ENCODE measurements at regions not wholly inside any gene's neighbourhood (a gene's known extent, or its start where the extent isn't known, plus 50 kb on each side); places are given as distances from the start of the nearest gene placed in this dataset.

DNA sequence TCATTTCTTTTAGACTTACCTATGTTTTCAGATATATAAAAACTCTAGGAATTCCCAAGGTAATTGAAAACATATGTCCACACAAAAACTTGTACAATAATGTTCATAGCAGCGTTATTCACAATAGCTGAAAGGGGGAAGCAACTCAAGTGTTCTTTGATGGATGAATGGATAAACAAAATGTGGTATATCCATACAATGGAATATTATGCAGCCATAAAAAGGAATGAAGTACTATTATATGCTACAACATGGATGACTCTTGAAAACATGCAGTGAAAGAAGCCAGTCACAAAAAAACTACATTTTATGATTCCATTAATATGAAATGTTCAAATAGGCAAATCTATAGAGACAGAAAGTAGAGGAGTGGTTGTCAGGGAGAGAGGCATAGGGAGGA lies 62.2 kb upstream of the WDR26 start:
- Histone ChIP-seq H3K9me3 (ENCODE audit: insufficient read depth, low read depth, low read length) (peaks cover 4% of the 10 kb centered on the region; the same call in 1 of the 2 replicates), H3K9me2 (replicated peaks; ENCODE audit: low read depth, low read length) (no peaks in the 10 kb centered on the region), H3F3A (ENCODE audit: low read depth) (peaks cover 5% of the 10 kb centered on the region; the same call in 1 of the 2 replicates), H2AFZ (ENCODE audit: low read length) (no peak overlapping the region), H3K4me3 (ENCODE audit: low read length, poor library complexity, severe bottlenecking) (no peak overlapping the region), H3K4me2 (ENCODE audit: low read depth, low read length, poor library complexity, severe bottlenecking) (no peak overlapping the region), H3K4me1 (ENCODE audit: insufficient read depth, low read length, poor library complexity, severe bottlenecking) (peaks cover 36% of the 10 kb centered on the region), H4K20me1 (ENCODE audit: insufficient read depth, low read length, poor library complexity, severe bottlenecking) (no peaks in the 10 kb centered on the region), H3K79me2 (ENCODE audit: insufficient read depth, low read length) (no peaks in the 10 kb centered on the region), H3K9ac (ENCODE audit: low read depth, low read length, poor library complexity, severe bottlenecking) (no peak overlapping the region), H3K36me3 (ENCODE audit: insufficient read depth, low read length) (no peaks in the 10 kb centered on the region), H3K27me3 (ENCODE audit: insufficient read depth, low read length, poor library complexity, severe bottlenecking) (no peaks in the 10 kb centered on the region)
- TF ChIP-seq EZH2phosphoT487 (IDR thresholded peaks at IDR 0.05; ENCODE audit: borderline replicate concordance), result no peak
- TF ChIP-seq, protein P1, sequence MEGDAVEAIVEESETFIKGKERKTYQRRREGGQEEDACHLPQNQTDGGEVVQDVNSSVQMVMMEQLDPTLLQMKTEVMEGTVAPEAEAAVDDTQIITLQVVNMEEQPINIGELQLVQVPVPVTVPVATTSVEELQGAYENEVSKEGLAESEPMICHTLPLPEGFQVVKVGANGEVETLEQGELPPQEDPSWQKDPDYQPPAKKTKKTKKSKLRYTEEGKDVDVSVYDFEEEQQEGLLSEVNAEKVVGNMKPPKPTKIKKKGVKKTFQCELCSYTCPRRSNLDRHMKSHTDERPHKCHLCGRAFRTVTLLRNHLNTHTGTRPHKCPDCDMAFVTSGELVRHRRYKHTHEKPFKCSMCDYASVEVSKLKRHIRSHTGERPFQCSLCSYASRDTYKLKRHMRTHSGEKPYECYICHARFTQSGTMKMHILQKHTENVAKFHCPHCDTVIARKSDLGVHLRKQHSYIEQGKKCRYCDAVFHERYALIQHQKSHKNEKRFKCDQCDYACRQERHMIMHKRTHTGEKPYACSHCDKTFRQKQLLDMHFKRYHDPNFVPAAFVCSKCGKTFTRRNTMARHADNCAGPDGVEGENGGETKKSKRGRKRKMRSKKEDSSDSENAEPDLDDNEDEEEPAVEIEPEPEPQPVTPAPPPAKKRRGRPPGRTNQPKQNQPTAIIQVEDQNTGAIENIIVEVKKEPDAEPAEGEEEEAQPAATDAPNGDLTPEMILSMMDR (conservative IDR thresholded peaks at IDR 0.05; ENCODE audit: low read length), result no peak

DNA sequence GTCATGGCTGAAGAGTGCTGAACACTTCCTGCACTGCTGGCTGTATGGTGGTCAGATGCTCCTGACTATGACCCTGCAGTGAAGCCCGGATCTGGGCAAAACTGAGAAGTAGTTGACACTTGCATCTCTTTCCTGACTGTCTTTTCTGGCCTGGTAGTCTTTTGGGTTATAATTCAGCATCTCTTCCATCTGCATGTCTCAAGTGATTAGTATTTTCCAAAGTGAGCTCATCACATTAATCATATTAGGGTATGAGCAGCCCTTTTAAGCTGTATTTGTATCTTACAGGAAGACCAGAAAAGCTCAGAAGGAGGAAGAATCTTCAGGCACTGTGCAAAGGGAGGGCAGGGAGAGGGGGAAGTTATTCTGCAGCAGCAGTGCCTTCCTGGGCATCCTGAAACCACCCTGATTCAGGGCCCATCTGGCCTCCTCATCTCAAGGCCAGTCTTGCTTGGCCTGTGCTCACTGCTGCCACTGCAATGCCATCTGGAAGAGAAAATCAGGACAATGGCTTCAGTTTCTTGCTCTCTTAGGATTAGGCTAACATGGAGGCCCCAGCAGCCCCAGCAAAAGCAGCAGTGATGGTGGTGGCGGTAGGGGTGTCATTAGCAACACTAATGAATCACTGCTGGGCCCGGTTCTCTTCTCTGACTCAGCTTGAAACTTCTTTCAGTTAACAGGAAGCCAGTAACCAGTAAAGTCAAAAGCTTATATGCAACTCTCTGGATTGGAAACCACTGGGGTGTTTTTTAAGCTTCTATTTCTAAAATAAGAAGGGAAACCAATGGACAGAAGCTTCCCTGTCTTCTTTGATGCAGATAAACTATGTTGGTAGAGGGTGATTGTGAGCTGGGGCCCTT lies 63.3 kb upstream of the WDR26 start:
- peak overlapping the region; percentile 62 for H3K4me2 ChIP-seq (ENCODE audit: low read depth, low read length, poor library complexity, severe bottlenecking)
- H3K4me3 ChIP-seq (ENCODE audit: low read length, poor library complexity, severe bottlenecking), result peak overlapping the region; percentile 34
- peak overlapping the region; percentile 38 for H3K9ac ChIP-seq (ENCODE audit: low read depth, low read length, poor library complexity, severe bottlenecking)
- no peaks in the 10 kb centered on the region for H3K9me2 ChIP-seq (replicated peaks; ENCODE audit: low read depth, low read length)
- no peaks in the 10 kb centered on the region for H4K20me1 ChIP-seq (ENCODE audit: insufficient read depth, low read length, poor library complexity, severe bottlenecking)
- peak overlapping the region; percentile 62 for H2AFZ ChIP-seq (ENCODE audit: low read length)
- no peaks in the 10 kb centered on the region for H3K79me2 ChIP-seq (ENCODE audit: insufficient read depth, low read length)
- H3K4me1 ChIP-seq (ENCODE audit: insufficient read depth, low read length, poor library complexity, severe bottlenecking), result peaks cover 48% of the 10 kb centered on the region
- peaks cover 4% of the 10 kb centered on the region; the same call in 1 of the 2 replicates for H3K9me3 ChIP-seq (ENCODE audit: insufficient read depth, low read depth, low read length)
- no peak for TF ChIP-seq EZH2phosphoT487 (IDR thresholded peaks at IDR 0.05; ENCODE audit: borderline replicate concordance)
- TF ChIP-seq, protein P1 (conservative IDR thresholded peaks at IDR 0.05; ENCODE audit: low read length), result no peak
- H3K27me3 ChIP-seq (ENCODE audit: insufficient read depth, low read length, poor library complexity, severe bottlenecking), result no peaks in the 10 kb centered on the region
- H3K36me3 ChIP-seq (ENCODE audit: insufficient read depth, low read length), result no peaks in the 10 kb centered on the region
- H3F3A ChIP-seq (ENCODE audit: low read depth), result peaks cover 5% of the 10 kb centered on the region; the same call in 1 of the 2 replicates

DNA sequence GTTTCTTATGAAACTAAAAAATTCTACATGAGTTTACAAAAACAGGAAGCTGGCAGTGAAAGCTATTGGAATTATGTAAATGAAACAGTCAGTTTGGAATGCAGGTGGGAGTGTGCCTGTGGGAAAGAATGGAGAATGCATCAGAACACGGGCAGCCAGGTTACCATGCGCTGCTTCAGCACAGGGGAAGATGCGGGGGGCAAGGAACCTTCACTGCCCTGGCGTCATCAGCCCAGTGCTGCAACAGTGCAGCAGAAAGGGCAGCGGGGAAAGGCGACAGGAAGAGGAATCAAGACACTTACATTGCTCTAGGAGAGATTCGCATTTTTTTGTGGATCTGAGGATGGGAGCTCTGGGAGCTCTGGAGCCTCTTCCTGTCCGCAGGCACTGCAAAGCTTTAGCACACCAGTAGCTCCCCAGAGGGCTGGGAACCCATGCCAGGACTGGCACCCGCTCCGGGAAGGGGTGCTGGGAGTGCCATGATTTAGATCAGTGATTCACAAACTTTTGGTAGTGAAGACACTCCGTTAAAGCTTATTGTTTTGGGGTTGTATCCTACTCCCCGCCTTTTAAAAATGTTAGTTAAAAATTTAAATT lies 64.1 kb upstream of the WDR26 start:
- H3K9me2 ChIP-seq (replicated peaks; ENCODE audit: low read depth, low read length), result no peaks in the 10 kb centered on the region
- peak overlapping the region; percentile 34 for H3K4me3 ChIP-seq (ENCODE audit: low read length, poor library complexity, severe bottlenecking)
- H3K9ac ChIP-seq (ENCODE audit: low read depth, low read length, poor library complexity, severe bottlenecking), result peak overlapping the region; percentile 38
- H3K36me3 ChIP-seq (ENCODE audit: insufficient read depth, low read length), result no peaks in the 10 kb centered on the region
- H3K79me2 ChIP-seq (ENCODE audit: insufficient read depth, low read length), result no peaks in the 10 kb centered on the region
- H3K4me2 ChIP-seq (ENCODE audit: low read depth, low read length, poor library complexity, severe bottlenecking), result peak overlapping the region; percentile 62
- peaks cover 55% of the 10 kb centered on the region for H3K4me1 ChIP-seq (ENCODE audit: insufficient read depth, low read length, poor library complexity, severe bottlenecking)
- peaks cover 4% of the 10 kb centered on the region; the same call in 1 of the 2 replicates for H3K9me3 ChIP-seq (ENCODE audit: insufficient read depth, low read depth, low read length)
- H3F3A ChIP-seq (ENCODE audit: low read depth), result peaks cover 5% of the 10 kb centered on the region; the same call in 1 of the 2 replicates
- H4K20me1 ChIP-seq (ENCODE audit: insufficient read depth, low read length, poor library complexity, severe bottlenecking), result no peaks in the 10 kb centered on the region
- H2AFZ ChIP-seq (ENCODE audit: low read length), result peak overlapping the region; percentile 62
- TF ChIP-seq, protein P1 (conservative IDR thresholded peaks at IDR 0.05; ENCODE audit: low read length), result no peak
- TF ChIP-seq EZH2phosphoT487 (IDR thresholded peaks at IDR 0.05; ENCODE audit: borderline replicate concordance), result no peak
- H3K27me3 ChIP-seq (ENCODE audit: insufficient read depth, low read length, poor library complexity, severe bottlenecking), result no peaks in the 10 kb centered on the region
